ENCODE measurements at regions not wholly inside any gene's neighbourhood (a gene's known extent, or its start where the extent isn't known, plus 50 kb on each side); places are given as distances from the start of the nearest gene placed in this dataset.

GRCh38 chr2:15009681-15010080, 377.2 kb downstream of the LRATD1 start:
- no peak for TF ChIP-seq EZH2phosphoT487 (IDR thresholded peaks at IDR 0.05; ENCODE audit: low read depth)
- TF ChIP-seq, protein P1, sequence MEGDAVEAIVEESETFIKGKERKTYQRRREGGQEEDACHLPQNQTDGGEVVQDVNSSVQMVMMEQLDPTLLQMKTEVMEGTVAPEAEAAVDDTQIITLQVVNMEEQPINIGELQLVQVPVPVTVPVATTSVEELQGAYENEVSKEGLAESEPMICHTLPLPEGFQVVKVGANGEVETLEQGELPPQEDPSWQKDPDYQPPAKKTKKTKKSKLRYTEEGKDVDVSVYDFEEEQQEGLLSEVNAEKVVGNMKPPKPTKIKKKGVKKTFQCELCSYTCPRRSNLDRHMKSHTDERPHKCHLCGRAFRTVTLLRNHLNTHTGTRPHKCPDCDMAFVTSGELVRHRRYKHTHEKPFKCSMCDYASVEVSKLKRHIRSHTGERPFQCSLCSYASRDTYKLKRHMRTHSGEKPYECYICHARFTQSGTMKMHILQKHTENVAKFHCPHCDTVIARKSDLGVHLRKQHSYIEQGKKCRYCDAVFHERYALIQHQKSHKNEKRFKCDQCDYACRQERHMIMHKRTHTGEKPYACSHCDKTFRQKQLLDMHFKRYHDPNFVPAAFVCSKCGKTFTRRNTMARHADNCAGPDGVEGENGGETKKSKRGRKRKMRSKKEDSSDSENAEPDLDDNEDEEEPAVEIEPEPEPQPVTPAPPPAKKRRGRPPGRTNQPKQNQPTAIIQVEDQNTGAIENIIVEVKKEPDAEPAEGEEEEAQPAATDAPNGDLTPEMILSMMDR (IDR thresholded peaks at IDR 0.05; ENCODE audit: low read depth, low read length): no peak
